ENCODE measurements at regions not wholly inside any gene's neighbourhood (a gene's known extent, or its start where the extent isn't known, plus 50 kb on each side); places are given as distances from the start of the nearest gene placed in this dataset.

- CTCF ChIA-PET: no interaction called here
- H3K27me3 ChIP-seq (ENCODE audit: control insufficient read depth, insufficient read depth, low read length): no peaks in the 10 kb centered on the region
Measured at GRCh38 chr9:118482306-118482705, 778.1 kb downstream of the TLR4 start.

DNA sequence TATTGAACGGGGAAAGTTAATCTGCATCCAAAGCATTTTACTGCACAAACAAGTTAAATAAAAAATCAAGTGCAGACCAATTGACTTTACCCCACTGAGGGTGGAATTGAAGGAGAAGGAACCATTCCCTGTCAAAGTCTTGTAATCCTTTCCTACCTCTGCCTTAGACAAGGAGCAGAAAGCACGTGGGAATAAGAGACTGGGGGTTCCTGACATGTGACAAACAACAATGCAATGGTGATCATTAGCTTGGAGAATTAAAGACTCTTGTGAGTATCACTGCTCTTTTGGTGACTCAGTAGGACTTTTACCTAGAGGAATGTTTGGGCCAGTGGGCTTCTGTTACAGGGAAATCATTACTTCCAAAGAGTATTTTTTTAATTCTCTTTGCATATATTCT lies 779.5 kb downstream of the TLR4 start:
- TF ChIP-seq, protein P1, sequence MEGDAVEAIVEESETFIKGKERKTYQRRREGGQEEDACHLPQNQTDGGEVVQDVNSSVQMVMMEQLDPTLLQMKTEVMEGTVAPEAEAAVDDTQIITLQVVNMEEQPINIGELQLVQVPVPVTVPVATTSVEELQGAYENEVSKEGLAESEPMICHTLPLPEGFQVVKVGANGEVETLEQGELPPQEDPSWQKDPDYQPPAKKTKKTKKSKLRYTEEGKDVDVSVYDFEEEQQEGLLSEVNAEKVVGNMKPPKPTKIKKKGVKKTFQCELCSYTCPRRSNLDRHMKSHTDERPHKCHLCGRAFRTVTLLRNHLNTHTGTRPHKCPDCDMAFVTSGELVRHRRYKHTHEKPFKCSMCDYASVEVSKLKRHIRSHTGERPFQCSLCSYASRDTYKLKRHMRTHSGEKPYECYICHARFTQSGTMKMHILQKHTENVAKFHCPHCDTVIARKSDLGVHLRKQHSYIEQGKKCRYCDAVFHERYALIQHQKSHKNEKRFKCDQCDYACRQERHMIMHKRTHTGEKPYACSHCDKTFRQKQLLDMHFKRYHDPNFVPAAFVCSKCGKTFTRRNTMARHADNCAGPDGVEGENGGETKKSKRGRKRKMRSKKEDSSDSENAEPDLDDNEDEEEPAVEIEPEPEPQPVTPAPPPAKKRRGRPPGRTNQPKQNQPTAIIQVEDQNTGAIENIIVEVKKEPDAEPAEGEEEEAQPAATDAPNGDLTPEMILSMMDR (IDR thresholded peaks at IDR 0.05; ENCODE audit: insufficient read depth, low read depth, low read length): no peak
- ChIA-PET POLR2A (no interaction called here), CTCF (no interaction called here)
- H3K27me3 ChIP-seq (ENCODE audit: control insufficient read depth, insufficient read depth, low read length): no peaks in the 10 kb centered on the region
- DNase-seq (ENCODE audit: low read depth): no peak
- no peak overlapping the region for H3K4me3 ChIP-seq (ENCODE audit: low read depth, low read length)
- H3K36me3 ChIP-seq (ENCODE audit: control insufficient read depth, insufficient read depth, low read length): no peaks in the 10 kb centered on the region

More at GRCh38 chr9:118482306-118482705, 778.1 kb downstream of the TLR4 start:
- no peak for DNase-seq (ENCODE audit: low read depth)
- H3K36me3 ChIP-seq (ENCODE audit: control insufficient read depth, insufficient read depth, low read length): no peaks in the 10 kb centered on the region
- POLR2A ChIA-PET: no interaction called here
- no peak overlapping the region for H3K4me3 ChIP-seq (ENCODE audit: low read depth, low read length)
- TF ChIP-seq, protein P1 (IDR thresholded peaks at IDR 0.05; ENCODE audit: insufficient read depth, low read depth, low read length): no peak

DNA sequence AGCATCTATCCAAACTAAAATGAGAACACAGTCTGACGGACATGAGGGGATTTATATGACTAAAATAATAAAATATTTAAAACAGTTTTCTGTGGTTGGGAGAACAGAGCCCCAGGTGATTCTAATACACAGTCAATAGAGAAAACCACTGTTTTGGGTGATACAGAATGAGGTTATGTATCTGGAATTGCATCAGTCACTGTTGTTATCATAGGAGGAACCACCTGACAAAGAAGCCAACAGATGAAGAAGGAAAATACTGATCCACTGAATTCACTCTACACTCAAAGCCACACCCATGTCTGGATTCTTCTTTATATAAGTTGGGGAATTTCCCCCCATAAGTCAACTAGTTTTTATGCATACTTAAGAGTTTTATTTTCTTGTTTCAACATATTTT lies 799.0 kb downstream of the TLR4 start:
- CTCF ChIA-PET: no interaction called here
- no peaks in the 10 kb centered on the region for H3K36me3 ChIP-seq (ENCODE audit: control insufficient read depth, insufficient read depth, low read length)
- no peaks in the 10 kb centered on the region for H3K27me3 ChIP-seq (ENCODE audit: control insufficient read depth, insufficient read depth, low read length)
- POLR2A ChIA-PET: no interaction called here
- no peak for DNase-seq (ENCODE audit: low read depth)
- no peak overlapping the region for H3K4me3 ChIP-seq (ENCODE audit: low read depth, low read length)
- TF ChIP-seq, protein P1 (IDR thresholded peaks at IDR 0.05; ENCODE audit: insufficient read depth, low read depth, low read length): no peak

DNA sequence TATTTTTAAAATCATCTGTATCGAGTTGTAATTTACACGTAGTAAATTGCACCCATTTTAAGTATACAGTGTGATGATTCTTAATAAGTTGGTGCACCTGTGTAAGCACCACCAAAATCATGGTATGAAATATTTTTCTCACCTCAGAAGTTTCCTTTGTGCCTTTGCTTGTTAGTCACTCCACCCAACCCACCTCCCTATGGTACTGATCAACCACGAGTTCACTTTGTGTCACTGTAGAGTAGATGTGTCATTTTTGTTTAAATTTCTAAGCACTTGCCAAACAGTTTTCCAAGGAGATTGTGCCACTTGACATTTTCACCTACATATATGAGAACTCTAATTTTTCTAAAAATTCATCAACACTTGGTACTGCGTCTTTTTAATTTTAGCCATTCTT lies 806.5 kb downstream of the TLR4 start:
- POLR2A ChIA-PET: no interaction called here

DNA sequence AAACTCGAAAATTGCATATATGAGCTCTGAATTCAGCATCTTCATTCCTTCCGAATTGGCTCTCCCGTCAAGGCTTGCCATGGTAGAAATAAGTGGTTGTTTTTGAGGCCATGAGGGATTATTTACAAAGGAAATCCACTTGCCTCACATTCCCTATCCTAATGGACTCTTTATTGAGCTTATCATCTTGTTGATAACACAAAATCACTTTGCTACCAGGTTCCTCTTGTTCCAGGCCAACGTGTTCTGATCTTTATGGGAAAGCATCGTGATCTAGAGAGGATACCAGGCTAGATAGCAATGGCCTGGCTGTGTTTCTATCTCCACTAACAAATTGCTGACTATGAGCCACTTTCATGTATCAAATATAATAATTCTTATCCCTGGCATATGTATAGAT lies 811.7 kb downstream of the TLR4 start:
- ChIA-PET CTCF (no interaction called here), POLR2A (no interaction called here)
- Histone ChIP-seq H3K36me3 (ENCODE audit: control insufficient read depth, insufficient read depth, low read length) (no peaks in the 10 kb centered on the region), H3K27me3 (ENCODE audit: control insufficient read depth, insufficient read depth, low read length) (no peaks in the 10 kb centered on the region), H3K4me3 (ENCODE audit: low read depth, low read length) (no peak overlapping the region)
- no peak for DNase-seq (ENCODE audit: low read depth)
- TF ChIP-seq, protein P1 (IDR thresholded peaks at IDR 0.05; ENCODE audit: insufficient read depth, low read depth, low read length): no peak

More for the DNA sequence above, 806.5 kb downstream of the TLR4 start:
- H3K27me3 ChIP-seq (ENCODE audit: control insufficient read depth, insufficient read depth, low read length): no peaks in the 10 kb centered on the region
- H3K36me3 ChIP-seq (ENCODE audit: control insufficient read depth, insufficient read depth, low read length): no peaks in the 10 kb centered on the region
- no peak overlapping the region for H3K4me3 ChIP-seq (ENCODE audit: low read depth, low read length)
- CTCF ChIA-PET: no interaction called here
- TF ChIP-seq, protein P1 (IDR thresholded peaks at IDR 0.05; ENCODE audit: insufficient read depth, low read depth, low read length): no peak
- no peak for DNase-seq (ENCODE audit: low read depth)

All from BJ (cell line).